ENCODE measurements at regions not wholly inside any gene's neighbourhood (a gene's known extent, or its start where the extent isn't known, plus 50 kb on each side); places are given as distances from the start of the nearest gene placed in this dataset.

DNA sequence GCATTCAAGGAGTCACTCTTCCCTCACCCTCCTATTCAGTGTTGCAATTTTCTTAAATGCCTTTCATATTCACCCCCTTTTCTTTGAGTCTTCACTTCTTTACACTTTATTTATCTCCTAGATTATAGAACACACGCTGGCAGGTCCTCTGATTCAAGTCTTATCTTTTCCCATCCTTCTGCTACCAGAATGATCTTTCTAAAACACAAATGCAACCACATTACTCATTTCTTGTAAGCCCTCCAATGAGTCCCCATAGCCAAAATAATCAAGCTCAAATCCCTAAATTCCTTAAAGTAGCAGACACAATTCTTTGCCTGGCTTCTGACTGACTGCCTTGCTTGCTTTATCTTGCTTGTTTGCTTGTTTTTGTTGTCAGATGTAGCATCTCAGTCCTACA, 920.0 kb downstream of the TFAP2A start:
- intact Hi-C loops (cut with micrococcal nuclease), result no loop called here
- Histone ChIP-seq H3K18ac (ENCODE audit: low read depth, low read length) (no peak overlapping the region), H3K23ac (ENCODE audit: low read depth, low read length) (no peak overlapping the region), H2BK120ac (ENCODE audit: low read depth, low read length) (no peak overlapping the region), H2BK5ac (ENCODE audit: low read depth, low read length, poor library complexity, severe bottlenecking) (no peak overlapping the region), H2BK15ac (ENCODE audit: low read depth, low read length) (no peak overlapping the region), H3K79me1 (ENCODE audit: low read depth in 1 of 2, low read length in 2 of 2) (no peaks in the 10 kb centered on the region), H4K8ac (ENCODE audit: low read depth in 2 of 2, low read length in 2 of 2) (no peak overlapping the region), H2AK5ac (ENCODE audit: low read depth, low read length) (no peak overlapping the region), H3K4me2 (ENCODE audit: low read depth, low read length) (no peak overlapping the region), H3K36me3 (ENCODE audit: control insufficient read depth, insufficient read depth, low read length) (no peaks in the 10 kb centered on the region), H2BK20ac (ENCODE audit: low read depth, low read length) (no peak overlapping the region), H2AK9ac (replicated peaks; ENCODE audit: low read depth, low read length, poor library complexity) (no peak overlapping the region), H3K56ac (ENCODE audit: extremely low read depth, insufficient read depth, low read length) (no peak overlapping the region), H3K9me1 (ENCODE audit: insufficient read depth, low read length) (no peaks in the 10 kb centered on the region), H4K91ac (ENCODE audit: insufficient read depth, low read depth, low read length) (no peak overlapping the region), H3K4me1 (ENCODE audit: control insufficient read depth, insufficient read depth, low read length) (peaks cover 2% of the 10 kb centered on the region; the same call in 1 of the 2 replicates), H3K14ac (replicated peaks; ENCODE audit: low read depth, low read length) (no peak overlapping the region), H3K4ac (ENCODE audit: low read depth, low read length) (no peak overlapping the region), H3K27ac (ENCODE audit: insufficient read depth, low read length) (no peak overlapping the region), H4K20me1 (ENCODE audit: insufficient read depth, low read length) (no peaks in the 10 kb centered on the region), H3K9ac (ENCODE audit: low read depth, low read length) (no peak overlapping the region), H4K5ac (ENCODE audit: low read depth, low read length) (no peak overlapping the region), H3K27me3 (ENCODE audit: control insufficient read depth, insufficient read depth, low read length) (no peaks in the 10 kb centered on the region), H3K9me3 (ENCODE audit: control insufficient read depth, insufficient read depth, low read length) (no peaks in the 10 kb centered on the region), H2AFZ (replicated peaks; ENCODE audit: low read length, poor library complexity) (no peak overlapping the region), H3K4me3 (ENCODE audit: insufficient read depth, low read depth, low read length) (no peak overlapping the region)
- ChIA-PET CTCF (interaction anchor here (0.5 to 1.3 kb wide), 5 partner anchors 13 to 143 kb away, joined by 3 to 7 read pairs (median 4); no protein-coding TSS in a partner anchor), POLR2A (ENCODE audit: unreplicated experiment) (no interaction called here)
- peak; percentile 79 for DNase-seq
- in situ Hi-C loops (cut with MboI; ENCODE audit: low sequenced_read_pairs), result loop anchor here (25.0 kb wide), 1 partner anchor 1242 kb away; the partner anchor contains the start of gene TMEM14B
- ATAC-seq (ENCODE audit: low read depth), result peak; percentile 72
- WGBS, 2 experiments (ENCODE audit: extremely low coverage in 2 of 2, insufficient read length in 1 of 2), result no CpG with 5 or more reads among the region's 1 CpG
- dilution Hi-C loops (cut with HindIII; ENCODE audit: low sequenced_read_pairs, unreplicated experiment), result no loop called here
- BruUV-seq (replicated peaks), result no TSS peak
- TF ChIP-seq MAZ (IDR thresholded peaks at IDR 0.05; ENCODE audit: borderline replicate concordance, low read depth, low read length) (no peak), CEBPB (IDR thresholded peaks at IDR 0.05; ENCODE audit: low read depth, low read length) (peak; percentile 64)
